GM21390 (cell line): ENCODE measurements at regions not wholly inside any gene's neighbourhood (a gene's known extent, or its start where the extent isn't known, plus 50 kb on each side); places are given as distances from the start of the nearest gene placed in this dataset.

ENCODE experiments used
- ATAC-seq: cut with Tn5 transposase; IDR thresholded peaks from one replicate; pipeline ENCODE4 v1.9.1; 2021; ENCODE audit not compliant: unreplicated experiment

DNA sequence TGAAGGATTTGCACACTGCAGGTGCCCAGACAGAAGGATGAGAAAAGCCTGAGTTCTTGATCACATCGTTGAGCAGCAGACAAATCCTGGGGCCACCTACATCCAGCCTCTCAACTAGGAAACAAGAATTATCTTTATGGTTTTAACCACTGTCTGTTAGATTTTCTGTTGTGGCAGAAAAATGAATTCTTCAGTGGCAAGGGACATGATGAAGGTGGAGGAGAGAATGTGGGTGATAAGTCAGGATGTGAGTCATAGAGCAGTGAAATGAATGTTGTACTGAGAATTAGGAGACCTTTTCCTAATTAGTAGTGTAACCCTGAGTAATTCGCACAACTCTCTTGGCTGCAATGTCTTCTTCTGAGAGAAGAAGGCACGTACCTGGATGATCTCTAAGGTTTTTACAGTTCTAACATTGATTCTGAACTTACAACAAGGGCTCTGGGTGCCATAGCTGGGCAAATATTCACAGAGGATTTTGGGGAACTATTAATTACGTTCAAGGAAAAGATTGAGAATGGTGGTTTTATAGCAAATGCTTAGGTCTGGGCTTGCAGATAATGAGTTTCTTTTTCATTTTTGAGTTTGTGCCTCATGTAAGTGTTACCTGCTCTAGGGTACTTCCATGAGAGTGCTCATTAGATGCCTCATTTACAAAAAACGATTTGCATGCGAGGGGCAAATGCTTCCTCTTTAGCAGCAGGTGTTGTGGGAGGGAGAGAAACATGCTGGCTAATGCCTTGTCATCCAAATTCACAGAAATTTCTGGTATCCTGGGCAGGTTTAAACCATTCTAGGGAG, 111.0 kb upstream of the KL start:
- ATAC-seq, result peak; percentile 74

DNA sequence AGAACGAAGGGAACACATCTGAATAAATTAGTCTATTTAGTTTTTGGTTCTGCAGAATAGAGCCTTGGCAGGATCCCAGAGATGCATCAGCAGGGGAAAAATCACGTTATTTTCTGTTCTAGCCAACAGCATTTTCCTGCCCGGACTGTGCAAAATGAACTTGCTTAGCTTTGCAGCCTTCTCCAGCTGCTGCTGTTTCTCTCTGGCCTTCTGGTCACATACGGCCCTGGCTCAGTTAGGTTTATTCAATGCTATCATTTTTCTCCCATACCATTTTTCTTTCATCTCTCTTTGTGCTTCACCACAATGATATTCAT, 110.4 kb upstream of the KL start:
- ATAC-seq, result no peak

- ATAC-seq, result no peak
Observed at GRCh38 chr13:32907211-32907610, 109.0 kb upstream of the KL start.

- ATAC-seq, result no peak
Observed at GRCh38 chr13:32910530-32910929, 105.7 kb upstream of the KL start.

- peak; percentile 69 for ATAC-seq
Observed at GRCh38 chr13:32911506-32911905, 104.7 kb upstream of the KL start.

- no peak for ATAC-seq
Observed at GRCh38 chr13:32914686-32915085, 101.5 kb upstream of the KL start.

DNA sequence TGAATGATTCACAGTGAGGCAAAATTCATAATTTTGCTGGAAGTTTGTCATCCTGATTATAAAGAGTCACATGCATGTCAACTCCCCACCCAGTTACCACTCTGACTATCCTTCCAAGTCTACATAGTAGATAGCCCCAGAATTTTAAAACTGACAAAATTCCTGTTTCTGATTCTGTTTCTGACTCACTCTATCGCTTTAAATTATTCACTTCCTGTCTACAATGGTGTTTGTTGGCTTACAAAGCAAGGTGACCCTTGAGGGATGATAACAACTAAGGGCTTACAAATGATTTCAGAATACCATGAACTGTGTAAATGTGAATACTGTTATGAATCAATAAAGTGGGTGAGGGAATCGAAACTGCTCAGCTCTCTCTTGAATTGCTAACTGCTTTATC, 98.7 kb upstream of the KL start:
- ATAC-seq, result no peak

DNA sequence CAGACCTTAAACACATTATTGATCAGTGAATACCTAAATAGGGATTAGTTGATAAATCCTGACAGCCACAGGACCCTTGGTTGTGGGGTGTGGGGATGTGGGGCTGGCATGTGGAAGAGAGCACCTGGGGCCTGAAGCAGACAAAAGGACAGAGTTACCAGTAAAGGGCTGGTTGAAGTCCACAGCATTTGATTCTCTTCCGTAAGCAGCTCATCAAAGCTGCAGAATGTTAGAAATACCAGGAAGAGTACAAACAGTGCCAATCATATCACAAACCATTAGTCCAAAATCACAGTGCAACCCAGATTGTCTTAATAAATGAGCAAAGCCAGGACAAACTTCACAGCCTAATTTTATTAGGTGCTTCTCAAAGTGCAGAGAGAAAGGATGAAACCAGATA, 92.5 kb upstream of the KL start:
- no peak for ATAC-seq

DNA sequence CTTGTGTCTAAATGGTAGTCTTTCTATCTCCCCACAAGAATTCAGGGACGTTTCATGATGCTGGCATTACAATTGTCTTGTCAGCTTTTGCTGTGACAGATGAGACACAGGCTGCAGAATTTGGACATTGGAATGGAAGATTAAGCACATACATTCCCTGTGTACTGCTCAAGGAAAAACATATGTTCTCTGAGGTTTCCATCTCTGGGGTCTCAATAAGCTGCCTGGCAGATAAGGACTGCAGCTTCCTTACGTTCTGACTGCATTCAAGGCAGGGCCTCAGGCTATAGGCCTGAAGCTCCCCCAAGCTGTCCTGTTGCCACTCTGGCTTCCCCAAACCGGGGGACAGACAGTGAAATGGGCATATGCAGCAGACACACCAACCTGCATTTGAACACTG, 91.3 kb upstream of the KL start:
- no peak for ATAC-seq

DNA sequence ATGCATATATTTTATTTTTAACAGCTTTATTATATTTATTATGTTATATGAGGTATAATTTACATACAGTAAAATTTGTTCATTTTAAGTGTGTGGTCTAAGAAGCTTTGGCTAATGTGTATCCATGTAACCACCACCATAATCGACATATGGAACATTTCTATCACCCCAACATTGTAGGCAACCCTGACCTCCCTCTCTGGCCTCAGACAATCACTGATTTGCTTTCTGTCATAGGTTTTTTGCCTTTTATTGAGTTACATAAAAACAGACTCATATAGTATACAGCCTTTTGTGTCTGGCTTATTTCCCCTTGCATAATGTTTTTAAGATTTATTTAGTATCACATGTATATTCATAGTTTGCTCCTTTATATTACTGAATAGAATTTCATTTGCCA, 90.7 kb upstream of the KL start:
- no peak for ATAC-seq

GRCh38 chr13:32932376-32932775, 83.8 kb upstream of the KL start:
- no peak for ATAC-seq

GRCh38 chr13:32936716-32937115, 79.5 kb upstream of the KL start:
- ATAC-seq, result no peak

GRCh38 chr13:32938314-32938713, 77.9 kb upstream of the KL start:
- ATAC-seq, result no peak

- ATAC-seq, result no peak
Observed at GRCh38 chr13:32938907-32939306, 77.3 kb upstream of the KL start.

- no peak for ATAC-seq
Observed at GRCh38 chr13:32940601-32941000, 75.6 kb upstream of the KL start.

GRCh38 chr13:32941368-32941767, 74.9 kb upstream of the KL start:
- ATAC-seq, result no peak

DNA sequence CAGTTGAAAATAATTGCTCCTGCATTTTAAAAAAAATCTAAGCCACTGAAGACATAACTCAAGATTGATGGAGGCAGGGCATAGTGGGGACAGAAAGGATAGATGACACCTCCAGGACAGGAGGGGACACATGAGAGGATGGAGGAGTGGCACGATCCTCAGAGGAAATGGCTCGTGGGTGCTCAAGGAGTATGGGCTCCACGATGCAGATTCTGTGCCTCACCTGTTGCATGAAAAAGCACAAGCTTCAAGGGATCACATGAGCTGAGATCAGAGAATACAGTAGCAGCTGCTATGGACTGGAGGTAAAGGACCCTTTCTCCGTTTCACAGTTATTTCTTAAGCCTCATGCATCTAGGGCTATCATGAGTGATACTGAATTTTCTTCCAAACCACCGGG, 69.7 kb upstream of the KL start:
- ATAC-seq, result no peak

DNA sequence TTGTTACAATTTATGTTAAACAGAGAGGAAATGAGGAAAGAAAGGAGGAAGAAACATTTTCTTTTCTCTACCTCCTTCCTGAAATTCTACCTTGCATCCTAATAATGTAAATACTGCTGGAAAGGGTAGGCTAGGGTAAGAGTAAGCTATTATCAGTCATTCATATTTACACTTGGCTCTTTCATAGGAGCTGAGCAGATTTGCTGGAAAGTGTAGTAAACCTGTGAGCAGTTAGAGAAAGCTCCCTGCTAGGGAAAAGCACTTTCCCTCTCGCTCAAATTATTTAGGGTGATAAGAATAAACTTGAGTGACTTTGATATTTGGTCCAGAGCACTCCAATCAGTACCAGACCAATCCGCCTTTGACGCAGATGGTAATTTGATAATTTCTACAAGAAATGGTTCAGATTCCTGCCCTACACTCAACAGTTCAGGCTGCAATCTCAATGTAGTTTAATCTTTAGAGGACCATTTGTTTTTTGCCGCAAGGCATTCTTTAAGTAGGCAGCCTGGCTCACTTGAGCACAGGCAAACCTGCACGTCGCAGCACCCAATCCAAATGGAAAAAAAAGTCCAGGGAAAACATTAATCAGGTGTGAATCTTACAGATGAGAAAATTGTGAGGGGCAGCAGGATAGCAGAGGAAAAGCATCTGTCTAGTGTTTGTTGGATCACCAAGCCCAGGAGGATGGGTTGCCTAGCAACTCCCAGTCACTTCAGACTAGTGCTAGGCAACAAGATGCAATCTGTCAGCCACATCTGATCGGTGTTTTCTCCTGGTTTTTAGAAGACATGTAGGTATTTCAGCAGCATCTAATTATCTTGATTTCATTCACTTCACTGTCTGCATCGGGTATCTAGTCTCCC, 68.6 kb upstream of the KL start:
- ATAC-seq, result no peak

- ATAC-seq, result no peak
Observed at GRCh38 chr13:32949820-32950219, 66.4 kb upstream of the KL start.

- no peak for ATAC-seq
Observed at GRCh38 chr13:32951580-32951979, 64.6 kb upstream of the KL start.

- no peak for ATAC-seq
Observed at GRCh38 chr13:32955881-32956594, 60.2 kb upstream of the KL start.

- no peak for ATAC-seq
Observed at GRCh38 chr13:32956595-32956933, 59.7 kb upstream of the KL start.
